SK-N-MC (cell line): ENCODE measurements at regions not wholly inside any gene's neighbourhood (a gene's known extent, or its start where the extent isn't known, plus 50 kb on each side); places are given as distances from the start of the nearest gene placed in this dataset.

Experiments
- EZH2 ChIP-seq: fragments of 200-600 bp; sonication (generic); IDR thresholded peaks from one replicate; pipeline ENCODE4 v1.6.1; 2017; ENCODE audit warnings: antibody characterized with exemption
- FOXP2 ChIP-seq: optimal IDR thresholded peaks from 2 replicates; pipeline ENCODE3; 2011; ENCODE audit warnings: mild to moderate bottlenecking, moderate library complexity; ENCODE audit not compliant: insufficient read depth; ENCODE audit errors: extremely low read length, control extremely low read depth
- POLR2AphosphoS5 ChIP-seq: IDR thresholded peaks from 2 replicates; pipeline ENCODE4 v1.6.1; 2012; ENCODE audit warnings: mild to moderate bottlenecking, low read depth, low read length, borderline replicate concordance

DNA sequence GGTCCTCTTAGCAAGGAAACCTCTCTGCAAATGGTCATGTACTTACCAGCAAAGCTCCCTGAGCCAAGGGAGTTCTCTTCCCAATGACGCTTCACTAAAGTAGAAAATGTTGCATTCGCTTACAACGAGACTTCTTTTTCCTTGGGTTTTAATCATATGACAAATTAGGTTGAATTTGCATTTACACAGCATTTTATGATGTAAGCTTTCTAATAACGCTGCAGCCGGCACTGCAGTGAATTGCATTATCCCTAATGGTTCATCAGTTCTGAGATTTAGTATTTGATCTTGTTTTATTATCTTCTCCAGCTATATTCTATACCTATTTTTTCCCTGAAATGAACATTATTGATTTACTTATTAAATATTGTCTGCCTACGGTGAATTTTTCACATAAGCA, 339.3 kb upstream of the PFKP start:
- TF ChIP-seq POLR2AphosphoS5 (no peak), EZH2 (no peak), FOXP2 (no peak)
